Right ventricle myocardium superior (tissue), 1 donor: ENCODE measurements at regions not wholly inside any gene's neighbourhood (a gene's known extent, or its start where the extent isn't known, plus 50 kb on each side); places are given as distances from the start of the nearest gene placed in this dataset.
A peak's percentile ranks its signal among the peaks of the same experiment; 100 is the strongest.
"Not testable (repeated sequence)": the region's sequence is repeated elsewhere in the genome, so short reads cannot be mapped to it uniquely, and the experiment has no call there.

Experiments used
- ATAC-seq: fragments of 200-7000 bp; cut with Tn5 transposase; one replicate; pipeline ENCODE4 v1.9.1; 2020; ENCODE audit warnings: mild to moderate bottlenecking; ENCODE audit not compliant: poor library complexity
- DNase-seq: peaks from one replicate; pipeline ENCODE4 v3.0.0-alpha.2; 2020
- intact Hi-C: fragments of 100-400 bp; cut with DNase I; formaldehyde crosslinking; loops from one replicate; pipeline ENCODE4 v1.11.2; 2022
- donor health status: DM: no; HTN: yes; CAD: no; lungs with severe emphysema.

DNA sequence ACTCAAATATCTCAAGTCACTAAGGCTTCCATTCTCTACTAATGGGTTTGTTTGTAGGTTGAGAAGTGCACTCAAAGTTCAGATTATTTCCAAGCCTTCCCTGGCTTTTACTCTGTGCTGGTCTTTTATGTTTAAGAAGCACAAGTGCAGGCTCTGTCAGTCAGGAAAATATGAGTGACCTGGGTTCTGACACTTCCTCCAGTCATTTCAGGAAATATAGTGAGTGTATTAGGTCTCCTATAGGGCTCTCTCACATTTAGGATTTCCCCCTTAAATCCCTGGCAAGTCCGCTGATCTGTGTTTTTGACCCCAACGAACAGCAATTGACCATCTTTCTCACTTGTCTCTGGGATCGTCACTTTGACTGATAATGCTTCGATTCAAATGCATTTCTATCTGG is 210.2 kb downstream of the ARPP21 start:
- ATAC-seq = no peak
- DNase-seq = no peak
- intact Hi-C loops = no loop called here

- no peak for ATAC-seq
- DNase-seq = no peak
- intact Hi-C loops = no loop called here
These were observed 210.6 kb downstream of the ARPP21 start for GRCh38 chr3:35849963-35850362.

DNA sequence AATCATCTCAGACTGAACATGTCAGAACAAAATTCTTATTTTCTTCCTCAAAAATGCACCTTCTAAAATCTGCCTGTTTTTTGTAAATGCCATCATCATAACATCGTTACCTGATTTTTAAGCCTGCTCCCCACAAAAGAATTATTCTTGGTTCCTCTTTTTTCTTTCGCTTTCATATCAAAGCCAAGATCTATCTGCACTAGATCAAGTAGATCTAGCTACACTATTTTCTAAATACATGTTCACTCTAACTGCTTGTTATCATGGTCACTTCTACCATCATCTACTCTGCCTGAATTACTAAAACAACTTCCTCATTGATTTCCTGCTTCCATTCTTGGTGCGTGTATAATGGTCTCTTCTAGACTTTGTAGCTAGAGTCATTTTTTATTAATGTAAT is 217.7 kb downstream of the ARPP21 start:
- intact Hi-C loops = no loop called here
- DNase-seq = no peak
- no peak for ATAC-seq

DNA sequence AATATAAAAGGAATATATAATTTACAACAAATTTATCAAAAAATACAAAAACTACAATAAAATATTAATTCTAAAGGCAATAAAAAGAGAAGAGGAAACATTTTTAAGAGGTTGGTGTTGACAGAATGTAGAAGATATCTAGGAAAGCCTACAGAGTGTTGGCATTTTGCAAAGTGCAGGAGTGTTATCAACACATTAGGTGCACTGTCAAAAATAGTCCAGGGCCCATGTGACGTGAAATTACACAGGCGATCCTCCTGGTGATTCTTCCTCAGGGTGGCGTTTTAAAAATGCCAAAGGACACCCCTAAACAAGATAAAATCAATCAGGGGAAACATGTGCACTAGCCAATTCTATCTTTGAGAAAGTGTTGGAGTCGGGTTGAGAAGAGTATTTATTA is 222.7 kb downstream of the ARPP21 start:
- DNase-seq = no peak
- ATAC-seq = peak; percentile 55
- intact Hi-C loops = no loop called here

DNA sequence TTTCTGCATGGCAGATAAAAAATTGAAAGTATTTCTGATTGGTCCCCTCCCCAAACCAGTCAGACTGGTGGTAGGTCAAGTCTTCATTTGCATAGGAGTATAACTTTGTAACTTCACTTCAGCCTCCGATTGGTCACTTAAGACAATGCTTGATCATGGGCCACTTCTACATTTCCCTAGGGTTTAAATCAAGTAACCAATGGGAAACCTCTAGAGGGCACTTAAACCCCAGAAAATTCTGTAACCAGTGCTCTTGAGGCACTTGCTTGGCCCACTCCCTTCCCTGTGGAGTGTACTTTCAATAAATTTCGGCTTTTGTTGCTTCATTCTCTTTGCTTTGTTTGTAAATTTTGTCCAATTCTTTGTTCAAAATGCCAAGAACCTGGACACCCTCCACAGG is 225.5 kb downstream of the ARPP21 start:
- intact Hi-C loops = no loop called here
- DNase-seq (no peak), ATAC-seq (no peak)

- intact Hi-C loops = no loop called here
- no peak for DNase-seq
- no peak for ATAC-seq
These were observed 228.5 kb downstream of the ARPP21 start for GRCh38 chr3:35867791-35868190.

DNA sequence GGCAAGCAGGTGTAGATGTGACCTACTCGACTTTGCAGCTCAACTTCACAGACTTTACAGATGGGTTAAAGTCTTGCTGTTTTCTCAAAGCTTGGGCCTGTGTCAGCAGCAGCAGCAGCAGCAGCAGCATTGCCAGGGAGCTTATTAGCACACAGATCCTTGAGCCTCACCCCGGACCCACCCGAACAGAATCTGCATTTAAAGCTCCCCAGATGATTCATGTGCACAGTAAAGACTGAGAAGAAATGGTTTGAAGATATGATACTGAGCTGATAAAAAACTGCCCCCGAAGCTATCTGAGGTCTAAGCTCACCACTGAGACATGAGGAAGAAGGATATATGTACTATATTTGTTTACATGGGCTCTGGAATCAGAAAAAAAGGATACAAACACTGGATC is 231.7 kb downstream of the ARPP21 start:
- intact Hi-C loops = no loop called here
- ATAC-seq (no peak), DNase-seq (no peak)

DNA sequence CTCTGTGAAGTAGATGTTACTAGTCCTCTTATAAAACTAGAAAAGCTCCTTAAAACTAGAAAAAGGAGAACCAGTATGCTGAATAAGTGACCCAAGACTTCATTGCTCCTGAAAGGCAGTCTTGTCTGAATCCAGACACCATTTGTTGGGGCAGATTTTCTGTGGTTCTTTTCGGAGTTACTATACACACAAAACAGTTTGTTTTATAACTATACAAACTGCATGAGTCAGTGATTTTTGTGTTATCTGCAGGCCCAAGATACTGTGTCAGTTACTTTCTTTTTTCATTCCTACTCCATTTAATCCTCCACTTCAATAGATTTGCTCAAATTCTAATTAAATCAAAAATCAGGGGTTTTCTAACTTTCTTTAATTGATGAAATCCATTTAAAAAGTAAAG is 244.6 kb downstream of the ARPP21 start:
- intact Hi-C loops = no loop called here
- ATAC-seq = no peak
- DNase-seq = no peak

GRCh38 chr3:35894735-35895134 is 255.4 kb downstream of the ARPP21 start:
- ATAC-seq = no peak
- intact Hi-C loops = no loop called here
- DNase-seq = no peak

GRCh38 chr3:35899245-35899644 is 259.9 kb downstream of the ARPP21 start:
- ATAC-seq = no peak
- intact Hi-C loops = no loop called here

GRCh38 chr3:35900079-35900478 is 260.8 kb downstream of the ARPP21 start:
- intact Hi-C loops = no loop called here
- no peak for ATAC-seq
- no peak for DNase-seq

More at GRCh38 chr3:35899245-35899644, 259.9 kb downstream of the ARPP21 start:
- DNase-seq = no peak

DNA sequence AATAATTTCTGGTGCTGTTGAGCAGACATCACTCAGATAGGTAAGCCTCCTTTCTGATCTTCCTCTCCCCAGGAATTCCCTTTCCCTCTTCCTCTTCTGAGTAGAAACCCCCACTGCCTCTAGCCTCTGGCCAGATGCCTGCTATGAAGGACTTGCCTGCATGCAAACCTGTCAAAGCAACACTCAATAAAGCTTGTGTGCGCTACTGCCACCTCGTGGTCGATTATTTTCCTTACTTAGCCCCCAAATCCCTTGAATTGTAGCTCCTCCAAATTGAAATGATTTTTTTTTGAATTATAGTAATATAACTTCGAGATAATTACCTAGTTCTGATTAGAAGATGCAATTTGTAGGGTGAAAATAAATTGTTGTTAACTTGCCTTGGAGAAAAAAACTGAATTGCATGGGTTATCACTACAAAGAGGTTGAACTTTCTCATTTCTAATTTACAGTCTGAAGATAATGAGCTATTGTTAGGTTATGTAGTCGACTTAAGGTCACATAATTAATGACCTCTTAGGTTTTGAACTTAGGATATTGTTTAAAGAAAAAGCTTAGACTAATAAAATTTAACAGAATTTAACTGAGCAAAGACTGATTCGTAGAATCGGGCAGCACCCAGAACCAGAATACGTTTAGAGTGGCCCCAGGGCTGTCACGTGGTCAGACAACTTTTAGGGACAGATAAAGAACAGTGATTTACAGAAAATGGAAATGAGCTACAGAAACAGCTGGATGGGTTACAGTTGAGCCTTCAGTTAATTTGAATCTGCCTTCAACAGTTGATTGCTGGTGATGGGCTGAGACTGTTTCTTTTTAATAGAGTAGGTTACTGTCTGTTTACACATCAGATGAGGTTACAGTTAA is 269.3 kb downstream of the ARPP21 start:
- intact Hi-C loops = no loop called here
- ATAC-seq (peak; percentile 76), DNase-seq (peak; percentile 44)

- ATAC-seq (no peak), DNase-seq (no peak)
- intact Hi-C loops = no loop called here
These were observed 279.8 kb downstream of the ARPP21 start for GRCh38 chr3:35919160-35919559.

GRCh38 chr3:35921718-35922117 is 282.4 kb downstream of the ARPP21 start:
- no peak for DNase-seq
- intact Hi-C loops = no loop called here
- no peak for ATAC-seq

DNA sequence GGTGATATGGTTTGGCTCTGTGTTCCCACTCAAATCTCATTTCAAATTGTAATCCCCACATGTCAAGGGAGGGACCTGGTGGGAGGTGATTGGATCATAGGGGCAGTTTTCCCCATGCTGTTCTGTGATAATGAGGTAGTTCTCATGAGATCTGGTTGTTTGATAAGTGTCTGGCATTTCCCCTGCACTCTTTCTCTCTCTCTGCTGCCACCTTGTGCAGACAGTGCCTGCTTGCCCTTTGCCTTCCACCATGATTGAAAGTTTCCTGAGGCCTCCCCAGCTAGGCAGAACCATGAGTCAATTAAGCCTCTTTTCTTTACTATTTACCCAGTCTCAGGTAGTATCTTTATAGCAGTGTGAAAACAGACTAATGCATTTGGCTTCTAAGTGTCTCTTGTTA is 284.7 kb downstream of the ARPP21 start:
- ATAC-seq, DNase-seq, intact Hi-C loops: not testable (repeated sequence)

GRCh38 chr3:35927441-35927840 is 288.1 kb downstream of the ARPP21 start:
- ATAC-seq = no peak
- intact Hi-C loops = no loop called here
- DNase-seq = no peak

DNA sequence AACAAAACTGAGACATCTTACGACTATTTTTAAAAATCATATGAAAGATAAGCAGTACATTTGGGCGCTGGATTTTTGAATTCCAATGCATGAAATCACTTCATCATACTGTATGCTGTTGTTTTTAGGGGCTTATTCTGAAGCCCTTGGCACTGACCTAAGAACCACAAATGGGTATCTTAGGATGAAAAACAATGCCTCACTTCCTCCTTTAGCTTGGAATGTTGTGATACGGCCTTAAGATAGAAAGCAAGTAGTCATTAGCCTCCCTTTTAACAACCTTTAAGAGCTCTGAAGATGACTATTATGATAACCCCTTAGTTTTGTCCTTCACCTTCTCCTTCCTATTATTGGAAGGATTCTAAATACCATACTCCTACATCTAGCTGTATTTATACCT is 289.8 kb downstream of the ARPP21 start:
- intact Hi-C loops = no loop called here
- no peak for DNase-seq
- ATAC-seq = no peak

- no peak for ATAC-seq
- DNase-seq = no peak
- intact Hi-C loops = no loop called here
These were observed 292.5 kb downstream of the ARPP21 start for GRCh38 chr3:35931867-35932266.

DNA sequence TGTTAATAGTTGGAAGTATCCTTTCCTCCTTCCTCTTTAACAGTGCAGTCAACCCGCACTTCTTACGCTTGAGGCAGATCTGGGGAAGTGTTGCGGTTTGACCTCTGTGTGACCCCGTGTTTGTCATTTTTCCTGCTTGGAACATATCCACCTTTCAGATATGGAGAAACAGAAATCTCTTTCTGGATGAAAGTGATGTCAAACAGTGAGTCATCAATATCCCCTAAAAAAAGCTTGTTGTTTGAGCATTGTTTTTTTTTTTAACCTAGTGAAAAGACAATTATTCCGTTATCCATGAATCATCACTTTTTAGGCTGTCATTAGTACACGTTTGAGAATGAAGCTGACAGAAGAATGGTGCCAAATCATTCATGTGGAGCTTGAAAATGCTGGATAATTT is 293.7 kb downstream of the ARPP21 start:
- DNase-seq (no peak), ATAC-seq (no peak)
- intact Hi-C loops = no loop called here

DNA sequence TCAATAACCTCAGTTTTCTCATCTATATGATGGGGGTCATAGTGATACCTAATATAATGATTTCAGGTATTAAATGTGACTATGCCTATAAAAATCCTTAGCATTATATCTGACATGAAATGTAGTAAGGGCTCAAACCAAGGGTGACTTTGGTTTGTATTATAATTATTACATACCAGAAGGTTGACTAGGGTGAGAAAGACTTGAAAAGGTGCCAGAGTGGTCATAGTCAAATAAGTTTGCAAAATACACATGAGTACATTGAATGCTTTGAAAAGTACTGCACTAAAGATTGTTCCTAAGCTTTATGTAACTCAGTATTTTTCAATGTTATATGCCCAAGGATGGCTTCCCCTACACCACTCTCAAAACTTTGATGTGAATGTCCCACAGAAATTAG is 297.2 kb downstream of the ARPP21 start:
- DNase-seq (no peak), ATAC-seq (no peak)
- intact Hi-C loops = no loop called here
